Tongue (tissue), 1 donor: ENCODE measurements at regions not wholly inside any gene's neighbourhood (a gene's known extent, or its start where the extent isn't known, plus 50 kb on each side); places are given as distances from the start of the nearest gene placed in this dataset.
A peak's percentile ranks its signal among the peaks of the same experiment; 100 is the strongest.

Source experiments
- DNase-seq: peaks from one replicate; pipeline ENCODE4 v3.0.0-alpha.2; 2015

DNA sequence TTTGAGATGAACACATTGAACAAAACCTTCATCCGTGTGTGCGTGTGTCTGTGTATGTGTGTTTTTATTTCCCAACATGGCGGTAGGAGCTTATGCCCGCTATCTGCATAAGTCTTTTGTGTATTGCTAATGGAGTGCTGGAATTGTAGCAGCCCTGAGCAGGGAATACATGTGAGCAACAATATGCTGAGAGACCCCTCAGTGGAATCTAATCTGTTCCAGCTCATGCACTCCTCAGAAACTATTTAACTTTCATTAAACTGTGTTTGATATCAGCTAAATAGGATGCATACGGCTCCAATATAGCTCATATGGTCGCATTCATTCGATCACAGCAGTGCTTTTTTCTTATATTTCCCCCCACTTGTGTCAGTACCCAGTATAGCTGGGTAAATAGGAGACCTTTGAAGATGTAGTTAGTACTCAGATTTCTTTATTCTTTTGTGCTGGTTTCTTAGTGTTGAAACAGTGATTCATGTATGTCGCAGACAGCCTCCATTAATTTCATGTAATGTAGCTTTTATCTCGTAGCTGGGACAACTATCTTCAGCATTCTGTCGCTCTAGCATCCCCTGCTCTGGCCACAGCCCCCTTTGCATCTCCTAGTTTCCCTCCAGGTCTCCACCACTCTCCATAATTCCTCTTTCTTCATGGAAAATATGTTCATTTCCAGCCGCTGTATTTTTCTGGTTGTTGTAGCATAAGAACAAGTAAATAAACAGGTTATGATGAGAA is 891.2 kb downstream of the BCL11A start:
- no peak for DNase-seq

DNA sequence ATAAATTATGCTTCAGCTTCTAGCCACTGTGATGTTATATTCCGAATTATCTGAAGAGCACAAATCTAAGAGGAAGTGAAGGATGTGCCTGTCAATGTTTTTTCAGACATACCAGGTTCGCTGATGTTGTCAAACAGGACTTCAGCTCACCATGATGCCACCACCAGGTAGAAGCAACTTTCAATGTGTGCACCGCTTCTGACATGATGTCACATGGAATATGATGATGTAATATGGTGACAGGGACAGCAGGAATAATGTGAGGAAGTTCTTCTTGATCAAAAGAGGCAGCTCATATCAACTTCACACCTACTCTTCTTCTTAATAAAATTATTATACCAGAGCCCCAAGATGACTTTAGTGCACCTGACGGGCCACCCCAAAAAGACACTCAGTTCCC is 893.2 kb downstream of the BCL11A start:
- DNase-seq: no peak

DNA sequence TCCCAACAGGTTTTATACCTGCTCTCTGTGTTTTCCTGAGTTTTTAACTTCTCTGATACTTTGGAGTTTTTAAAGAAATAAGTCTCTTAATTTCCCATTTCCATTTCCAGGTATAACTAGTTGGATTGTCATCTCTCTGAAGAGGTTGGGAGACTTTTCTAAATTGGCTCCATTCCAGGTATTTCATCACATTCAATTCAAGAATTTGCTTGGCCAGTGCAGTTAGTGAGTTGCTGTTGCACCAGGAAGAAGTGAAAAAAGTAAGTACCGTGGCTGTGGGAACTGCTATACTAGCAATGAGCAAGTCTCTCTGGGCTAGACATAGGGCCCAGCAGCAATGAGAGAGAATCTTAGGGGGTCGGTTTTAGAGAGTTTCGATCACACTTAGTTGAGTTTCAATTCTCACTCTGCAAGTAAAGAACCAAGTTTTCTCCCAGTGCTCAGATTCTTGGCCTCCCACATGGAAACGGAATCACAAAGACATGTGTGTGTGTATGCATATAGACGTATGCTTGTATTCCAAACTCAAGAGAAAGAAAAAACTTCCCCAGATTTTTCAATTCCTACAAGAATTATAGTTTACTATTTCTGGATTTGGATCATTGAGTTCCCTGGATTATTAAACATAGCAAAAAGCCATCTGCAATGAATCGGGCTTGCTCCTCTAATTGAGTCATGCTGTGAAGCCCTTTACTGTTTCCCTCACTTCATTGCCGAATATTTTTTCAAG is 894.4 kb downstream of the BCL11A start:
- DNase-seq: peak; percentile 7

DNA sequence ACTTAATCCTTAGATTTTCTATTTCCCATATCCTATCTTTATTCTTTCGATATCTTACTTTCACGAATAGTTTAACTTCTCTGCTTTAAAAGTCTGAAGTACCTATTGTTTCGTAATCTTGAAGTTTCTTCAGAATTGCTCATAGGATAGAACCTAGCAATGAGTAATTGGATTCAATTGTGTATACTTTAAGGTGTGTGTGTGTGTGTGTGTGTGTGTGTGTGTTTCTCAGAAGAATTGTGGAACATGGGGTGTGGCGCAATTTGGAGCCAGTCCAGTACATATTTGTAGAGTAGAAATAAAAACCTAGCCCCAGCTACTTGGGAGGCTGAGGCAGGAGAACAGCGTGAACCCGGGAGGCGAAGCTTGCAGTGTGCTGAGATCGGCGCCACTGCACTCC is 897.6 kb downstream of the BCL11A start:
- no peak for DNase-seq

DNA sequence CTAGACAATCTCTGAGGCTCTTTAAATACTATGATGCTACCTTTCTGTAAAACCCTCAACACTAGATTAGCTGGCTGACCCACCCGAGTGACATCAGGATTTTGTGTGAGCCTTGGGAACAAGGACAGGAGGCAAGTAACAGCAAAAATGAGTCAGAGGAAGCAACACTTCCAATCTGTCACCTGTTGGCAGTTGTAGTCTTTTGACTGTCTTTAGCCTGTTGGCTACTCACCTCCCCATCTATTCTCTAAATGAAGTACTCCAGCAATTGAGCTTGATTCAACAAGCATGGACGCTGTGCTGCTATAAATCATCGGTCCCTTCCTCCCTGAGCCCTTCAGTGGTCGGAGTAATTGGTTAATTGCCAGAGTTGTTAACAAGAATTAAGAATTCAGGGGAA is 898.7 kb downstream of the BCL11A start:
- no peak for DNase-seq

DNA sequence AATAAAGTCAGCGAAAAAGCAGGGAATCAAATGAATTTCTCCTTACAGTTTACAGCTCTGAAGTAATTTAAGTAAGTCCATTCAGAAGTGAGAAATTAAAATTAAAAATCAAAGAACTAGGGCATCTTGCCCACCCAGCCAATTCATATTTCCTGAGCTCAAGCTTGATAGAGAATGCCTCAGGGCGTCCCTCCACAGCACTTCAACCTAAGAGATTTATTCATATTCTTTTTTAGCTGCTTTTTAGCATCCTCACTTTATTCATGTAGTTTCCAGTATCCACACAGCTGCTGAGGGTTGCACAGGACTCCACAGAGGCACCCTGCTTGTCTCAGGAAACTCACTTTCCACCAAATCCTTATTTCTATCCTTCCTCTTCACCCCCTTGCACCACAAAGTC is 900.3 kb downstream of the BCL11A start:
- no peak for DNase-seq

DNA sequence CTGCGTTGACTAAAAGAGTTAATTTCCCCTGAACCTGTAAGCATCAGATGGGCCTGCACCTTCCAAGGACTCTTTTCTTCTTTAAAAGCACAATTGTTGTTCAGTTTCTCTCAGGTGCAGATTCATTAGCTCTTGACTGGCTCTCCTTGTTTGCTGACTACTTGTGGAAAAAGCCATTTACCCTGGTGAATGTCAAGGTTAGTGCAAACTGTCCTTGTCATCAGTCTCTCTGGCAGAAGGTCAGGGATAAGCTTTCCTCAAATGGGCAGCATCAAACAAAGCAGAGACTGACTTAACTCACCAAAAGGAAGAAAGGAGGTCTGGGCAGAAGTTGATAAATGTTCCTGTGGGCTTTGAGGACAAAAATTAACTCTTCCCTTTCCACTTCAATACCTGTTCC is 922.7 kb downstream of the BCL11A start:
- no peak for DNase-seq

DNA sequence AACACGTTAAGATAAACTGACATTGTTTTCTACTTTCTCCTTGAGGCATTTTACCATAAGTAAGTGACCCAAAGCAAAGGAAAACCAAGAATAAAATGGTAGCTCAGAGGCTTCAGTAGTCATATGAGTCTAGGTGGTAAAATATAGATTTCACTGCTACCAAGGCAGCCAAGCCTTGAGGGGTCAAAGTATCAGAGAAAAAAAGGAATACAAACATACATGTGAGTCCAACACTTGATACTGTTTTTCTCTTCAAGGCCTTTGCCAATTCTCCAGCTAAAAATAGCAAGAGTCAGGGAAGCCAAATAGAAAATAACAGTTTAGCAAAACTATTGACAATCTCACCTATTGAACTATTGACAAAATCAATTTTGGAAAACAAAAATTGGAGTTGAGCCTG is 925.9 kb downstream of the BCL11A start:
- DNase-seq: no peak

DNA sequence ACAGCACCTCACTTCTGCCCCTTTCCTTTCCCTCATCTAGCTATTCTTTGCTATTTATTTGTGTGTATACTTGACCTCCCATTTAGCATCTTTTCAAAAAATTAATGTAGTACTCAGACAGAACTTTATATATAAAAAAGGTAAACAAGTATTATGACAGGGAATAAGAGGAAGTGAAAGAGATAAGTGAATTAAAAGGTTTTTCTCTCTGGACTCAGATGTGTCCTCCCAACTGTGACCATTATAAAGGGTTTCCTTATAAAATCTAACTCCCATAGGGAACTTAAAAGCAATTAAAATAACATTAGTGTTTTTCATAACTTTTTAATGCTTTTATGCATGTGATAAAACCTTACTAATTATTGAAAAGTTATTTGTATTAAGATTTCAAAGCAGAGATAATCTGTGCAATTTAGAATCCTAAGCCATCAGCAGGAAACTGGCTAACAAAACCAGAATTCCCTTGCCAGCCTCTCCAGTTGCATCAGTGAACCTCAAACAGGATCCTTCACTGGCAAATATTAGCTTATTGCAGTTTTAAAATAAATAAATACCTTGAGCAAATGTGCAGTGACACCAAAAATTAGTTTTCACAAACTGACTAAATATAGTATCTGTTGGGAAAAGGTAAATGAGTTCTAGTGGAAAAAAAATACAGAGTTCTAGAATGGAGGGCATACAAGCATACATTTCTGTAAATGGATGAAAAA is 930.7 kb downstream of the BCL11A start:
- no peak for DNase-seq

DNA sequence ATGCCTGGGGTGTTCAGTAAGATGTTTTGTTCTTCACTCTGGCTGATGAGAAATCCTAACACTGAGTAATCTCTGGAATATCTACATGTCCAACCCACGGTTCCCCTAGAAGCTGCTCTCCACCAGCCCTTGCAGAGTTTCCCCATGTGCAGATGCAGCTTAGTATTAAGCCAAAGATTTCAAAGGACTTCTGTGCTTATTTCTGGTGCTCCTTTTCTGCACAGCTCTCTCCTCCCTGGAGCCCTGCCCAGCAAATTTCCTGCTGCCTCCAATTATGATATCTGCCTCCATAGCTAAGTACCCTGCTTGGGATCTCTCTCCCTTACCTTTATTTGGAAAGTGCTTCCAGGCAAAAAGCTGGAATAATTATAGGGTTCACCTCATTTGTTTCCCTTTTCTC is 949.3 kb downstream of the BCL11A start:
- peak; percentile 1 for DNase-seq

DNA sequence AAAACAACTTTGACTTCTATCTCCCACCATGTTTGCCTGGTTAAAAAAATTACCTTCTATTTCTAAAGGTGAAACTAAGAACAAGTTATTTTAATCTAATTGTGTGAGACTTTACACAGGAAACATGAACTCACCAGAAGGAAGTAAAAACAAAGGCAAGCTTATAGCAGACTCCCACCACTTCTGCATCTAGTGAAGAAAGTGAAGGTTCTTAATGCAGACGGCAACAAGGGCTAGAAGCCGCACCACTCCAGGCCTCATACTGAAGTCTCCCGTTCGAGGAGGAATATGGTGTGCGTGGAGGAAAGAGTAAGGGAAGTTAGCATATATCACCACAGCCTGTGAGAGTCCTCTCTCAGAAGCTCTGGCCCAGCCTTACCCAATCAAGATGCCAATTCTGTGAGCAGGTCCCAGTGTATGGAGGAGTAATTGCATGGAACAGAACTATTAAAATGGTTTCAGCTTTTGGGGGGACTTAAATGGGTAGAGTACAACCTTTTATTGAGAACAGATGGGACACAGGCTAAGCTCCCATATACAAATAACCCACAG is 958.7 kb downstream of the BCL11A start:
- no peak for DNase-seq

DNA sequence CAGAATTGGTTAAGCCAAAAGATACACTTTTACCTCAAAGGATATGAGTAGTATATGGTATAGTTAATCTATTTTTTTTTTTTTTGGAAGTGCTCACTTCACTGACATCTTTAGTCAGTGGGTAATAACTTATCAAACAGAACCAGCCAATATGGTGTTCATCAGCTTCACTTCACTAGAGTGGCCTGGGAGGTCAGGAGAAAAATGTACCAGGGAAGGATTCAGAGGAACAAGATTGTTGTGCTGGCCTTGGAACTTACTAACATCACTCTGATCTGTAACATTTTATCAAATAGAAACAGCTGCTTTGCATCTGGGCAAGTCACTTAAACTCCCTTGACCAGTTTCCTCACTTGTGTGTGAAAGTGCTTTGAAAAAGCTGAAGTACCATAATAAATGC is 962.7 kb downstream of the BCL11A start:
- no peak for DNase-seq

DNA sequence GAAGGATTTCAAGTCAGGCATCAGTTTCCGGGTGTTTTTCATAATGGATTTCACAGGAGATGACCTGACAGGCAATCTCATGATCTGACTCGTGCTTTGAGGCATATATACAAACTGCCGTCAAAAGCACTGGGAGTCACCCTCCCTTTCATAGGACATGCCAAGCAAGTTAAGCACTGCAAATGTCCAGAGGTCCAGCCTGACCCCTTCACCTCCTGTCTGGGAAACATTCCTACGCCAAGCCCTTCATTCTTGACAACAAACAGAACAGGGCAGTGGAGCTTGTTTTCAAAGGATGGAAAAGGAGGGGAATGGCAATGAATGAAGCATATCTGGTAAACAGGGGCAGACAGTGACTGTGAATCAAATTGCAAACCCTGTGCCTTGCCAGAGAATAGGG is 963.6 kb downstream of the BCL11A start:
- DNase-seq: no peak

DNA sequence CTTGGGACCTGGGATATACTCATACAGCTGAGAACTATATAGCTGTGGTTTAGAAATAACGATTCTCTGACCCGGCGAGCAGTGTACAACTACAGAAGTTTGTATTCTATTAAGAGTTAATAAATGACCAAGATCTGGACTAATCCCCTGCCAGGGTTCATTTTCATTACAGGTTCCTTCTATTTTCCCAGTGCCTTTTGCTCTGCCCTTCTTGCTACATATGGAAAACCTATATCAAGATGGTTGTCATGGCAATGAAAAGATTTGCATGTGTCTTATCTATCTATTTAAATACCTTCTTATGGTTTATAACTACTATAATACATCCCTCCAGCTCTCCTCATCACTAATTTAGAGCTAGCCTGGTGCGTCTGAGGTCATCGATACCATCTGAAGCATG is 965.2 kb downstream of the BCL11A start:
- no peak for DNase-seq

DNA sequence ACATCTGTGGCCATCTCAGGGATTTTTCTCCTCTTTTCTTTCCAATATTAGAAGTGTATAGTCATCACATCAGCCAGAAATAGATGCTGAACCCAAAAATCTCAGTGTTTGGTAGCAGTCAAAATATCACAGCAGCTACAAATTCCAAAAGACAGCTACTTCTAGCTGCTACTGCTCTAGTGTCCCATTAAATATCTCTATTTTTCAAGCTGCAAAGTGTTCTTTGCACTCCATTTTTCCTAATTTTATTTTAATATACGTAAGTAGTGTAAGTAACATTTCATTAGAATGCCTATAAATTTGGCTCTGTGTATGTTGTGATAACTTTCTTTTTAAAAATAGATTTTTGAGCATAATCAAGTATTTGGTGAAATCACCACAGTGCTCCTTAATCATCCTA is 967.3 kb downstream of the BCL11A start:
- no peak for DNase-seq

DNA sequence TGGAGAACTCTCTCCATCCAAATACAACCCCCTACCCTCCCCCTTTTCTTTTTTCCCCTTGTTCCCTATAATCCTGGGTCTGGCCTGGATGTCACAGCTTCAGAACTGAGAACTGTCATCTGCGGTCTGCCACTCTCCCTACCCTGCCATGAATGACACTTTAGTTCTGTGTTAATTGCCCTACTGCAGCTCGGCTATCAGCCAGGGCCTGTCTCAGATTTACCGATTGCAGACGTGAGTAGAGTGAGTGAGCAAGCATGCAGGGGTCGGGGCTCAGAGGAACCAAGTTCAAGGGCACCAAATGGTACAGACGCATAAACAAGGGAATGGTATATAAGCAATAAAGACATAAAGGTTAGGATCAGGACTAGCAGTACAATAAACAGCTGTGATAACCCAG is 967.8 kb downstream of the BCL11A start:
- no peak for DNase-seq

DNA sequence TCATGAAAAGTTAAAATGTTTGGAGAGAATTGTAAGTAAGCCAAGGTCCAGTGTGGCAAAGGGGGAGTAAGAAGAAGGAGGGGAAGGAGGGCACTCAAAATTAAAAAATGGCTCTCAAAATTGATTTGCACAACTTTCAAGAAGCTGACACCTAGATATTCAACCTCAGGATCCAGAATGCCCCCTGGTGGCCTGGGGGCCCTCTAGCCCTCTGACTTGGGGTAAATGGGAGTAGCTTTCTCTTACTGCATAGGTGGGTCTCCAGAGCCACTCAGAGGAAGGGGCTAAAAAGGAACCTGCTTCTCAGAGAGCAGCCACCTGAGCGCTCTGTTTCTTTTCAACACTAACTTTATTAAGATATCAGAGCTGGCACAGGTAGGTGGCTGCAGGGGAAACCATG is 968.5 kb downstream of the BCL11A start:
- DNase-seq: no peak

DNA sequence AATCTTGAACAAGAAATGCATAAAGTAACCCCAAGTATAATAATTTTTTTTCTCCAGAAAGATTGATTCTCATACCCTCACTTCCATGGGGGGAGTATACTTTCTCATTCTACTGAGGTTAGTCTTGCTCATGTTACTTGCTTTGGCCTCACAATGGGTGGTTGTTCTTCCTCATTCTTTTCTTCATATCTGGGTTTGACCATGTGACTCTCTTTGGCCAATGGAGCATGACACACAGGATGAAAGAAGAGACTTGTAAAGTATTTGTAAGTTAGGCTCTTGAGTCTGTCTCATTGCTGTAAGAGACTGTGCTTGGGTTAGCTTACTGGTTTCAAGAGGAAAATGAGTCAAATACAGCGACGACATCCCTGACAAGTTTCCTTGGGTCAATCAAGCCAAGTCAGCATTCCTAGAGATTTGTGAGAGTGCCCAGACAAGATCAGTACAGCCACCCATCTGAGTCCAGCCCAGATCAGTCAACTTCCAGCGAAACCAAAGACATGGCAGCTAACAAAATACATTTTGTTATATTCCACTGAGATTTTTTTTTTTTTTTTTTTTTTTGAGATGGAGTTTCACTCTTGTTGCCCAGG is 970.2 kb downstream of the BCL11A start:
- no peak for DNase-seq

DNA sequence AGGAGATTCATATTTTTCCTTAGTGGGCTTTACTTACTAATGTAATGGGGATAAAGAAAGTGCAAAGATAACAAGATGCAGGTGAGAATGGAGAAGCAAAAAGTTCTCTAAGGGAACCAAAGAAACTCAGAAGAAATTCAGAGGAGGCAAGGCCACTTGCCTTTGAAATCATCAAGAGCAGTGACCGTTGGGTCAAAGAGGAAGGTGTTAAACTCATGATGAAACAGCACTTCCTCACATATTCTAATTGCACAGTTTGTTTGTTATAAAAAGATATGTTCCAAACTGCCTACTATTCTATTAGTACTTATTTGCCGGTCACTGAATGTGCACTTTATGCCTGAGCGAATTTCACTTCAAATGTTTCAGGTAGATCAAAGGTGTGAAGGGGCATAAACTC is 975.1 kb downstream of the BCL11A start:
- DNase-seq: no peak

DNA sequence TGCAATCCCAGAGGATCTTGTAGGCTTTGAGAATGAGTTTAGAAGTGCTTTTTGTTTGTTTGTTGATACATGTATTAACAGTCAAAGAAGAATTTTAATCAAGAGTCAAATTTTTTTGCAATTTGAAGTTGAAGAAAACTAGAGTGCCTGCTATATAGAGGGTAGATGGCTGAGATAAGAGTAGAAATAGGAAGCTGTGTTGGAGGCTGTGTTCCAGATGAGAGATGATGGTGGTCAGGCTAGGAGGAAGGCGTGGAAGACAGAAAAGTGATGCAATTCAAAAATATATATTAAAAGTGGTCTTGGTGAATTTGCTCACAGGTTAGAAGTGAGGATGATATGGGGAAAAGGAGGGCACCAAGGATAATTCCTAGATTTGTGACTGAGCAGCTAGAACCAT is 978.3 kb downstream of the BCL11A start:
- no peak for DNase-seq

DNA sequence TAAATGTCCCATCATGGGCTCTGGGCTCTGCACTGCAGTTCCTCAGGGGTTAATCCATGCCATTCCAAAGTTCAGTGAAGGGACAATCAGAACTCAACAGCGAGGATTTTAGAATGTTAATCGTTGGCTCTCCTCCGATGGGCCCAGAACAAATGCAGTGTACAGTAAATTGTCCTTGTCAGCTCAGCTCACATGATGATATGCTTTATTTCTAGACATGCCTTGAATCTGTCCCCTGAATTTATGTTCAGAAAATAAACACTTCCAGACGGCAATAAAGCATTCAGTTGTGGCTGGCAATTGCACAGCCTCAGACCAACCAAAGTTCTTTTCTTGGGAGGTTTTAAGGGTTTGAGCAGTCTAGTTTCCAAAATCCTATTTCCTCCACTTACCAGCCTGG is 981.2 kb downstream of the BCL11A start:
- DNase-seq: no peak

DNA sequence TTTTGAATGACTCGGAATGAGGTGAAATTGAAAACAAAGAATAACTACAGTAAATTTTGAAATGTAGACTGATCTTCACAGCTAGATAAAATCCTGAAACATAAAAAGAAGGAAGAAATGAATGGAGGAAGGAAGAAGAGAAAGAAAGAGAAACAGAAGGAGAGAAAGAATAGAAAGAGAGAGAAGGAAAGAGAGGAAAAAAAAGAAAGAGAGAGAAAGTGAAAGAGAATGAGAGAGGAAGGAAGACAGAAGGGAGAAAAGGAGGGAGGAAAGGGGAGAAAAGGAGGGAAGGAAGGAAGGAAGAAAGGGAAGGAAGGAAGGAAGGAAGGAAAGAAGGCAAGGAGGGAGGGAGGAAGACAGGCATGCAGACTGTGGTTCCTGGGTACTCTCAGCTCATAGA is 982.6 kb downstream of the BCL11A start:
- no peak for DNase-seq

DNA sequence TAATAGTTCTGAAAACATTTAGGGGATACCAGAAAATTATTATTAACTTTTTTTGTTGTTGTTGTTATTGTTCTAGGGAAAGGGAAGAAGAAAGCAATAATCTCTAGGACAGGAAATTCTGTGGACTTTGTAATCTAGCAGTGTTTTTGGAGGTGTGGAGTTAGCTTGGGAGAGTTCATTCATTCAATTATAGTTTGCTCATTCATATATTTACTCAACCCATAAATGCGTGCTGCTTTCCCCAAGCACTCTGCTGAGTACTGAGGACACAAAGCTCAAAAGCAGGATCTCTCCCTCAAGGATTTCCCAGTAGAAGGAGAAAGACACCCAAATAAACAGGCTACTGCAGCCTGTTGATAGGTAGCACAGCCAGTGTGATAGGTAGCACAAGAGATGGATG is 984.3 kb downstream of the BCL11A start:
- no peak for DNase-seq
